Esophagus squamous epithelium (tissue), 5 donors: ENCODE measurements at regions not wholly inside any gene's neighbourhood (a gene's known extent, or its start where the extent isn't known, plus 50 kb on each side); places are given as distances from the start of the nearest gene placed in this dataset.

ENCODE experiments used
- DNase-seq: peaks from one replicate; lab custom pipeline; 2025; lab: John Stamatoyannopoulos, UW
- H3K27ac ChIP-seq, 4 donors: fragments of 200-600 bp; sonication (generic); one replicate each; pipeline ENCODE4 v1.5.1; 2016 to 2019; ENCODE audit warnings: mild to moderate bottlenecking in 1 of 4
- H3K27me3 ChIP-seq, 4 donors: fragments of 200-600 bp; sonication (generic); 1 replicate in 3 of 4; 2 replicates in 1 of 4; pipeline versions ENCODE4 v1.5.1 to v1.6.0; 2017 to 2021; ENCODE audit warnings: antibody characterized with exemption in 1 of 4
- H3K36me3 ChIP-seq, 3 donors: fragments of 200-600 bp; sonication (generic); one replicate each; pipeline ENCODE4 v1.5.1; 2016 to 2019
- H3K4me1 ChIP-seq, 3 donors: fragments of 200-600 bp; sonication (generic); one replicate each; pipeline ENCODE4 v1.5.1; 2017 to 2019
- H3K4me3 ChIP-seq, 4 donors: fragments of 200-600 bp; sonication (generic); 1 replicate in 3 of 4; 2 replicates in 1 of 4; pipeline ENCODE4 v1.5.1; 2016 to 2019; ENCODE audit warnings: mild to moderate bottlenecking in 2 of 4, moderate library complexity in 1 of 4
- H3K9me3 ChIP-seq, 3 donors: fragments of 200-600 bp; sonication (generic); one replicate each; pipeline ENCODE4 v1.5.1; 2016 to 2019
- POLR2A ChIP-seq, 4 donors: fragments of 450-650 bp; IDR thresholded peaks; one replicate each; pipeline ENCODE4 v1.6.1; 2017; ENCODE audit warnings: antibody characterized with exemption in 4 of 4, mild to moderate bottlenecking in 4 of 4, moderate library complexity in 3 of 4
- WGBS, 2 donors: methylation state at CpG; one replicate each; pipeline ENCODE4 v1.1.5; 2018; 5-methylcytosine and 5-hydroxymethylcytosine counted together
- intact Hi-C: fragments of 100-400 bp; cut with DNase I; formaldehyde crosslinking; loops from one replicate; pipeline ENCODE4 v1.15.0; 2022
- TF ChIP-seq, protein P1 (sequence below), 6 experiments: fragments of 450-650 bp in 4 of 6; fragments of 200-600 bp in 2 of 6; sonication (generic) in 2 of 6; IDR thresholded peaks; one replicate each; pipeline ENCODE4 v1.5.1; 2016 to 2019; ENCODE audit warnings: antibody characterized with exemption in 6 of 6, mild to moderate bottlenecking in 4 of 6, moderate library complexity in 4 of 6
- donor health status: DM: yes; HTN: yes; CAD: no.

DNA sequence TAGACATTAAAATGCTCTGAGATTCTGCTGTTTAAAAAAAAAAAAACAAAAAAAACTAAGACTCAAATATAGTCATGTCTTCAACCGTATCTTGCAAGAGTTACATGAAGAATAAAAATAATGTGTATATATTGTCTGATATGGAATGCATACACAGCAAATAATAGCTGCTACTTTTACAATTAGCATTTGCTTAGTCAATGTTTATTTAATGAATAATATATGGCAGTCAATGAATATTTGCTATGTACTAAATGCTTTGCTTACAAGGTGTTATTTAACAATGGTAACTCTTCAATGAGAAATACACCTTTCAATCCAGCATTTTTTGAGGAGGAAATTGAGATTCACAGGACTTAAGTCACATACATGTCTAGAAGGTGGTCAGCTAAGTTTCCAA lies 718.8 kb upstream of the SOX9 start:
- WGBS, 2 donors, result 42 to 64% methylated on average over 1 of the region's 1 CpG
- Histone ChIP-seq H3K9me3 (no peaks in the 10 kb centered on the region), H3K4me3 (no peak overlapping the region), H3K36me3 (no peaks in the 10 kb centered on the region), H3K4me1 (peaks cover 0 to 19% (median 0%) of the 10 kb centered on the region in 3 donors), H3K27ac (peak overlapping the region in 3 of 4 donors; percentile 32 to 69 (median 60)), H3K27me3 (no peaks in the 10 kb centered on the region)
- no peak for DNase-seq
- no peak for TF ChIP-seq POLR2A (IDR thresholded peaks at IDR 0.05)
- TF ChIP-seq, protein P1, sequence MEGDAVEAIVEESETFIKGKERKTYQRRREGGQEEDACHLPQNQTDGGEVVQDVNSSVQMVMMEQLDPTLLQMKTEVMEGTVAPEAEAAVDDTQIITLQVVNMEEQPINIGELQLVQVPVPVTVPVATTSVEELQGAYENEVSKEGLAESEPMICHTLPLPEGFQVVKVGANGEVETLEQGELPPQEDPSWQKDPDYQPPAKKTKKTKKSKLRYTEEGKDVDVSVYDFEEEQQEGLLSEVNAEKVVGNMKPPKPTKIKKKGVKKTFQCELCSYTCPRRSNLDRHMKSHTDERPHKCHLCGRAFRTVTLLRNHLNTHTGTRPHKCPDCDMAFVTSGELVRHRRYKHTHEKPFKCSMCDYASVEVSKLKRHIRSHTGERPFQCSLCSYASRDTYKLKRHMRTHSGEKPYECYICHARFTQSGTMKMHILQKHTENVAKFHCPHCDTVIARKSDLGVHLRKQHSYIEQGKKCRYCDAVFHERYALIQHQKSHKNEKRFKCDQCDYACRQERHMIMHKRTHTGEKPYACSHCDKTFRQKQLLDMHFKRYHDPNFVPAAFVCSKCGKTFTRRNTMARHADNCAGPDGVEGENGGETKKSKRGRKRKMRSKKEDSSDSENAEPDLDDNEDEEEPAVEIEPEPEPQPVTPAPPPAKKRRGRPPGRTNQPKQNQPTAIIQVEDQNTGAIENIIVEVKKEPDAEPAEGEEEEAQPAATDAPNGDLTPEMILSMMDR (IDR thresholded peaks at IDR 0.05), result no peak
- intact Hi-C loops, result no loop called here

DNA sequence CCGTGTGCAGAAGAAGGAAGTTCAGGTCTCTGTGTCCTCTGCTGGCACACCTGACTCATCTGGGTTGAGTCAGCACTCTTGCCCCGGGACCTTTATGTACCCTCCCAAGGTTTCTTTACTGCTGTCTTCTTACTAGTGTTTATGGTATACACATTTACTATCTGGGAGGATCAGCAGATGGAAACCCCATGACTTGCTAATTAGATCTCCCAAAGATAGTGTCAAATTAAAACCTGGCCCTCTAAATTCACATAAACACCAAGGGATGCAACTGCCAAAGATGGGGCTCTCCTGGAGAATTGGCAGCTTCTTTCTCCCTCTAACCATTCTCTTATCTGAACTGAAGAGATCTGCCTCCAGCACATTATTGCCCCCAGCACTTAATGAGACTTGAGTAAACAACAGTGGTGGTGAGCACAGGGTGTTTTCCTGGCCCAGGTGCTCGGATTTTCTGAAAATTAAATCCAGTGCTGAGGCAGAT lies 718.1 kb upstream of the SOX9 start:
- no peaks in the 10 kb centered on the region for H3K27me3 ChIP-seq

DNA sequence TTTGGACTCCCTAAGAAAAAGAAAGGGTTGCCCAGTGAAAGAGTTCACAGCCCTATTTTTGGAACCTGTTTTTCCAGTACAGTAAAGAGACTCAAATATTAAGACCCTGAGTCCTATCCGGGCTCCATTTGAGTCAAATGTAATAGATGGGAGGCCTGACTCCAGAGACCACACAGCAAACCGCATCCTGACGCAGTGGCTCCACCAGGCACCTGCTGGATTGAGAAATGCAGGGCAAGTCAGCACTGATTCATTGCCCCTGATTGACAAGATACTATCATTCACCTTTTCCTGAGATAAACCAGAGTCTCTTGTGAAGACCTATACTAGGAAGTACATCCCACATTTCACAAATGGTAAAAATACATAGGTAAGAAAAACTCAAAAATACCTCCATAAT lies 715.7 kb upstream of the SOX9 start:
- 70 to 80% methylated on average over 3 of the region's 3 CpGs for WGBS, 2 donors
- Histone ChIP-seq H3K9me3 (no peaks in the 10 kb centered on the region), H3K27ac (no peak overlapping the region), H3K36me3 (no peaks in the 10 kb centered on the region), H3K4me3 (no peak overlapping the region), H3K27me3 (no peaks in the 10 kb centered on the region), H3K4me1 (peaks cover 0 to 19% (median 0%) of the 10 kb centered on the region in 3 donors)
- no peak for TF ChIP-seq POLR2A (IDR thresholded peaks at IDR 0.05)
- TF ChIP-seq, protein P1 (IDR thresholded peaks at IDR 0.05), result no peak
- intact Hi-C loops, result no loop called here
- DNase-seq, result no peak

More for the DNA sequence above, 718.1 kb upstream of the SOX9 start:
- TF ChIP-seq, protein P1 (IDR thresholded peaks at IDR 0.05), result no peak
- TF ChIP-seq POLR2A (IDR thresholded peaks at IDR 0.05), result no peak
- 45 to 61% methylated on average over 3 of the region's 3 CpGs for WGBS, 2 donors
- peaks cover 0 to 19% (median 0%) of the 10 kb centered on the region in 3 donors for H3K4me1 ChIP-seq
- peak overlapping the region; percentile 32 to 69 (median 50) for H3K27ac ChIP-seq
- no peaks in the 10 kb centered on the region for H3K9me3 ChIP-seq
- no peak for DNase-seq
- intact Hi-C loops, result no loop called here
- H3K36me3 ChIP-seq, result no peaks in the 10 kb centered on the region
- peak overlapping the region in 1 of 4 donors; percentile 15 for H3K4me3 ChIP-seq

DNA sequence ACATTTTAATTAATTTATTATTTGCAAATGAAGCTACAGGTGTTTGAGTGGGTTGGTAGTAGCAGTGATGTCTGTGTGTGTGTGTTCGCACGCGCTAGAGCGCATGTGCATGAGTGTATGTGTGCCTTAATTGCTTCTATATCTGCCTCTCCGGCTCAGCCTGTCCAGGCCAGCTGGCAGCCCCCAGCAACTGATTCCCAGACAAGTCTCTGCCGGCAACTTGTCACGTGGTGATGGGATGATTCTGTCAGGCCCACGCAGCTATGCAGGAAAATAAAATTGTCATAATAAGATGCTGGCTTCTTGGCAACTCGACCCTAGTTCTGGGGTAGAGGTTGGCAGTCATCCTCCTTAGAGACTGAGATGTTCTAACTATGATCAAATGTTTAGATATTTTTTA lies 712.8 kb upstream of the SOX9 start:
- intact Hi-C loops, result no loop called here
- no peak for DNase-seq
- H3K27me3 ChIP-seq, result no peaks in the 10 kb centered on the region
- peaks cover 0 to 19% (median 0%) of the 10 kb centered on the region in 3 donors for H3K4me1 ChIP-seq
- no peak overlapping the region for H3K27ac ChIP-seq
- H3K4me3 ChIP-seq, result no peak overlapping the region
- H3K9me3 ChIP-seq, result no peaks in the 10 kb centered on the region
- WGBS, 2 donors, result 40 to 49% methylated on average over 9 of the region's 9 CpGs
- no peaks in the 10 kb centered on the region for H3K36me3 ChIP-seq
- no peak for TF ChIP-seq POLR2A (IDR thresholded peaks at IDR 0.05)
- TF ChIP-seq, protein P1 (IDR thresholded peaks at IDR 0.05), result no peak

DNA sequence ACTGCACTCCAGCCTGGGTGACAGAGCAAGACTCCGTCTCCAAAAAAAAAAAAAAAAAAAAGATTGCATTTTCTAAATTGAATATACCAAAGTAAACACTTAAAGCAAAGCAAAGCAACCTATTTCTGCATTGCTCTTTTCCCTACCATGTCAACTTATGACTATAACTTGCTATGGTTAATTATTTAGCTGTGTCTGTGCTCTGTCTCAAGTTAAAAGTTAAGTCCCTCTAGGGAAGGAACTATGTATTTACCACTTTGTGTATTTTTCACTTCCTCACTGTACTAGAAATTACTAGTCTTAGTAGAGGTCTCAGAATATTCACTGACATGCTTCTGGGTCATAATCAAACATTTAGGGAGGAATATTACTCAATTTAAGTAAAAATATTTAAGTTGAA lies 711.7 kb upstream of the SOX9 start:
- H3K27me3 ChIP-seq, result no peaks in the 10 kb centered on the region
- H3K36me3 ChIP-seq, result no peaks in the 10 kb centered on the region
- DNase-seq, result no peak
- intact Hi-C loops, result no loop called here
- H3K4me3 ChIP-seq, result no peak overlapping the region
- no peak for TF ChIP-seq POLR2A (IDR thresholded peaks at IDR 0.05)
- TF ChIP-seq, protein P1 (IDR thresholded peaks at IDR 0.05), result no peak
- H3K4me1 ChIP-seq, result peaks cover 0 to 19% (median 0%) of the 10 kb centered on the region in 3 donors
- whole genome bisulfite sequencing, 2 donors, result 100% methylated on average over 1 of the region's 1 CpG; no CpG with 5 or more reads in 1 of the 2 donors
- H3K27ac ChIP-seq, result no peak overlapping the region
- H3K9me3 ChIP-seq, result no peaks in the 10 kb centered on the region
